HEK293 (cell line): ENCODE measurements at regions not wholly inside any gene's neighbourhood (a gene's known extent, or its start where the extent isn't known, plus 50 kb on each side); places are given as distances from the start of the nearest gene placed in this dataset.

ENCODE experiments used
- CTCF ChIA-PET: fragments of 350-600 bp; formaldehyde crosslinking; extraction: SDS; loops from one replicate; lab custom pipeline; 2021; ENCODE audit warnings: antibody characterized with exemption; lab: Yijun Ruan, JAX
- POLR2A ChIA-PET: fragments of 300-600 bp; formaldehyde crosslinking; extraction: SDS; loops from one replicate; lab custom pipeline; 2020; ENCODE audit warnings: antibody characterized with exemption, inconsistent platforms; lab: Yijun Ruan, JAX
- H3K27ac ChIP-seq: fragments of 200-500 bp; sonication (Bioruptor generic); 2 replicates; pipeline ENCODE4 v1.5.1; 2014; ENCODE audit warnings: low read depth, low read length, control low read depth, inconsistent platforms; ENCODE audit errors: extremely low read depth
- H3K36me3 ChIP-seq, 2 experiments: fragments of 200-500 bp in 1 of 2; sonication (Bioruptor generic) in 1 of 2; 1 replicate in 1 of 2; 2 replicates in 1 of 2; pipeline ENCODE4 v1.5.1; 2014 to 2017; ENCODE audit warnings: inconsistent platforms in 2 of 2, low read length in 2 of 2; ENCODE audit not compliant: control insufficient read depth in 2 of 2, insufficient read depth in 1 of 2
- H3K4me1 ChIP-seq: fragments of 200-500 bp; sonication (Bioruptor generic); 2 replicates; pipeline ENCODE4 v1.5.1; 2014; ENCODE audit warnings: mild to moderate bottlenecking, low read length, inconsistent platforms; ENCODE audit not compliant: control insufficient read depth, insufficient read depth
- H3K4me3 ChIP-seq: 2 replicates; pipeline ENCODE4 v1.5.1; 2011; ENCODE audit warnings: low read depth, mild to moderate bottlenecking, control low read depth, low read length, moderate library complexity
- H3K9me3 ChIP-seq: fragments of 200-500 bp; sonication (Bioruptor generic); 2 replicates; pipeline ENCODE4 v1.5.1; 2014; ENCODE audit warnings: low read depth, low read length, inconsistent platforms; ENCODE audit not compliant: control insufficient read depth, insufficient read depth
- EGR2 ChIP-seq: fragments of 450-650 bp; formaldehyde crosslinking; IDR thresholded peaks from 2 replicates; pipeline ENCODE4 v1.5.1; 2016; ENCODE audit warnings: low read depth, missing biosample characterization, missing genetic modification characterization
- GLIS1 ChIP-seq: fragments of 450-650 bp; formaldehyde crosslinking; IDR thresholded peaks from 2 replicates; pipeline ENCODE4 v1.5.1; 2016; ENCODE audit warnings: missing biosample characterization, missing genetic modification characterization
- MZF1 ChIP-seq: fragments of 450-650 bp; formaldehyde crosslinking; IDR thresholded peaks from 2 replicates; pipeline ENCODE4 v1.5.1; 2017; ENCODE audit warnings: missing biosample characterization, missing genetic modification characterization, borderline replicate concordance
- PRDM4 ChIP-seq: fragments of 450-650 bp; formaldehyde crosslinking; IDR thresholded peaks from 2 replicates; pipeline ENCODE4 v1.5.1; 2017; ENCODE audit warnings: missing biosample characterization, missing genetic modification characterization
- TRIM28 ChIP-seq: IDR thresholded peaks from 2 replicates; pipeline ENCODE4 v1.6.1; 2011; ENCODE audit warnings: low read length, control low read depth, borderline replicate concordance
- TSHZ1 ChIP-seq: fragments of 450-650 bp; formaldehyde crosslinking; IDR thresholded peaks from 2 replicates; pipeline ENCODE4 v1.5.1; 2016; ENCODE audit warnings: missing biosample characterization, missing genetic modification characterization, borderline replicate concordance
- WT1 ChIP-seq: fragments of 450-650 bp; formaldehyde crosslinking; IDR thresholded peaks from 2 replicates; pipeline ENCODE4 v1.5.1; 2016; ENCODE audit warnings: missing biosample characterization, missing genetic modification characterization
- ZBTB8A ChIP-seq: fragments of 450-650 bp; formaldehyde crosslinking; IDR thresholded peaks from 2 replicates; pipeline ENCODE4 v1.5.1; 2016; ENCODE audit warnings: missing biosample characterization, missing genetic modification characterization
- ZNF112 ChIP-seq: fragments of 450-650 bp; formaldehyde crosslinking; IDR thresholded peaks from 2 replicates; pipeline ENCODE4 v1.5.0; 2017; ENCODE audit warnings: missing biosample characterization, missing genetic modification characterization
- ZNF114 ChIP-seq: fragments of 450-650 bp; formaldehyde crosslinking; IDR thresholded peaks from 2 replicates; pipeline ENCODE4 v1.5.0; 2017; ENCODE audit warnings: missing biosample characterization, missing genetic modification characterization
- ZNF140 ChIP-seq: fragments of 450-650 bp; formaldehyde crosslinking; IDR thresholded peaks from 2 replicates; pipeline ENCODE4 v1.5.1; 2016; ENCODE audit warnings: missing biosample characterization, missing genetic modification characterization
- ZNF16 ChIP-seq: fragments of 450-650 bp; formaldehyde crosslinking; IDR thresholded peaks from 2 replicates; pipeline ENCODE4 v1.5.1; 2016; ENCODE audit warnings: low read depth, missing biosample characterization, missing genetic modification characterization
- ZNF175 ChIP-seq: fragments of 450-650 bp; formaldehyde crosslinking; IDR thresholded peaks from 2 replicates; pipeline ENCODE4 v1.5.1; 2016; ENCODE audit warnings: missing biosample characterization, missing genetic modification characterization
- ZNF292 ChIP-seq: fragments of 450-650 bp; formaldehyde crosslinking; IDR thresholded peaks from 2 replicates; pipeline ENCODE4 v1.5.1; 2016; ENCODE audit warnings: low read depth, missing biosample characterization, missing genetic modification characterization, borderline replicate concordance
- ZNF335 ChIP-seq: fragments of 450-650 bp; formaldehyde crosslinking; conservative IDR thresholded peaks from 2 replicates; pipeline ENCODE4 v1.5.1; 2016; ENCODE audit warnings: missing biosample characterization, missing genetic modification characterization
- ZNF48 ChIP-seq: fragments of 450-650 bp; formaldehyde crosslinking; IDR thresholded peaks from 2 replicates; pipeline ENCODE4 v1.5.1; 2016; ENCODE audit warnings: missing biosample characterization, missing genetic modification characterization
- ZNF560 ChIP-seq: fragments of 450-650 bp; formaldehyde crosslinking; IDR thresholded peaks from 2 replicates; pipeline ENCODE4 v1.5.1; 2017; ENCODE audit warnings: missing biosample characterization, missing genetic modification characterization, borderline replicate concordance
- ZNF658 ChIP-seq: fragments of 450-650 bp; formaldehyde crosslinking; IDR thresholded peaks from 2 replicates; pipeline ENCODE4; 2016; ENCODE audit warnings: missing biosample characterization, missing genetic modification characterization
- ZNF707 ChIP-seq: fragments of 450-650 bp; formaldehyde crosslinking; IDR thresholded peaks from 2 replicates; pipeline ENCODE4 v1.5.1; 2016; ENCODE audit warnings: missing biosample characterization, missing genetic modification characterization
- ZNF76 ChIP-seq: fragments of 450-650 bp; formaldehyde crosslinking; IDR thresholded peaks from 2 replicates; pipeline ENCODE4; 2016; ENCODE audit warnings: low read depth, missing biosample characterization, missing genetic modification characterization, borderline replicate concordance
- ZNF785 ChIP-seq: fragments of 450-650 bp; formaldehyde crosslinking; IDR thresholded peaks from 2 replicates; pipeline ENCODE4 v1.5.1; 2016; ENCODE audit warnings: missing biosample characterization, missing genetic modification characterization

GRCh38 chr5:33146881-33147280 is 293.9 kb upstream of the TARS1 start:
- H3K27ac ChIP-seq: no peak overlapping the region
- H3K36me3 ChIP-seq: no peaks in the 10 kb centered on the region
- TF ChIP-seq ZNF707 (tag by site-specific recombination) (no peak), ZNF335 (no peak), EGR2 (tag by site-specific recombination) (no peak), ZNF76 (no peak), ZNF16 (tag by site-specific recombination) (no peak), WT1 (tag by site-specific recombination) (no peak), ZNF658 (tag by site-specific recombination) (no peak), ZNF785 (tag by site-specific recombination) (no peak), ZNF48 (no peak), ZNF112 (tag by site-specific recombination) (no peak)
- no peak overlapping the region for H3K4me3 ChIP-seq
- H3K4me1 ChIP-seq: no peaks in the 10 kb centered on the region
- ChIA-PET CTCF (no interaction called here), POLR2A (no interaction called here)
- H3K9me3 ChIP-seq: no peaks in the 10 kb centered on the region

- no peaks in the 10 kb centered on the region for H3K9me3 ChIP-seq
- no peaks in the 10 kb centered on the region for H3K4me1 ChIP-seq
- no peak overlapping the region for H3K27ac ChIP-seq
- TF ChIP-seq ZNF114 (no peak), ZBTB8A (no peak), ZNF707 (tag by site-specific recombination) (no peak), GLIS1 (tag by site-specific recombination) (no peak), ZNF560 (tag by site-specific recombination) (no peak), ZNF140 (tag by site-specific recombination) (no peak), ZNF175 (tag by site-specific recombination) (no peak), PRDM4 (tag by site-specific recombination) (no peak), ZNF112 (tag by site-specific recombination) (no peak), MZF1 (tag by site-specific recombination) (no peak), TSHZ1 (no peak), TRIM28 (no peak), ZNF292 (no peak)
- H3K36me3 ChIP-seq: no peaks in the 10 kb centered on the region
- H3K4me3 ChIP-seq: no peak overlapping the region
- CTCF ChIA-PET: interaction anchor here (0.6 to 1.2 kb wide), 2 partner anchors 32 to 33 kb away, joined by 3 to 5 read pairs; no protein-coding TSS in a partner anchor
- POLR2A ChIA-PET: no interaction called here
These were observed 292.7 kb upstream of the TARS1 start for GRCh38 chr5:33148076-33148513.
